HL-60 (cell line): ENCODE measurements at regions not wholly inside any gene's neighbourhood (a gene's known extent, or its start where the extent isn't known, plus 50 kb on each side); places are given as distances from the start of the nearest gene placed in this dataset.

Experiments
- CTCF ChIP-seq: IDR thresholded peaks from one replicate; pipeline ENCODE4 v1.5.1; 2011; ENCODE audit warnings: low read length, control low read depth, inconsistent platforms; ENCODE audit not compliant: insufficient read depth
- POLR2AphosphoS5 ChIP-seq: IDR thresholded peaks from 2 replicates; pipeline ENCODE4 v1.6.1; 2012; ENCODE audit warnings: low read depth
- REST ChIP-seq: IDR thresholded peaks from 2 replicates; pipeline ENCODE4 v1.6.1; 2012; ENCODE audit warnings: low read depth; ENCODE audit not compliant: insufficient replicate concordance

- no peak for TF ChIP-seq CTCF
- no peak for TF ChIP-seq POLR2AphosphoS5
- no peak for TF ChIP-seq REST
Measured at GRCh38 chr18:47331641-47332040, 80.2 kb upstream of the SKOR2 start.
